HG02852 (cell line): ENCODE measurements at regions not wholly inside any gene's neighbourhood (a gene's known extent, or its start where the extent isn't known, plus 50 kb on each side); places are given as distances from the start of the nearest gene placed in this dataset.

Experiments used
- ATAC-seq: cut with Tn5 transposase; IDR thresholded peaks from one replicate; pipeline ENCODE4 v1.9.1; 2021; ENCODE audit warnings: mild to moderate bottlenecking, moderate library complexity; ENCODE audit not compliant: unreplicated experiment

- peak; percentile 81 for ATAC-seq
Measured at GRCh38 chr9:6703898-6704639, 53.7 kb upstream of the KDM4C start.

GRCh38 chr9:6702707-6703106 lies 55.1 kb upstream of the KDM4C start:
- ATAC-seq: no peak

GRCh38 chr9:6696178-6696577 lies 50.6 kb upstream of the GLDC start:
- no peak for ATAC-seq

- ATAC-seq: no peak
Measured at GRCh38 chr9:6695121-6695814, 49.7 kb upstream of the GLDC start.
